Osteoblast (primary cell): ENCODE measurements at regions not wholly inside any gene's neighbourhood (a gene's known extent, or its start where the extent isn't known, plus 50 kb on each side); places are given as distances from the start of the nearest gene placed in this dataset.
"Not testable (repeated sequence)": the region's sequence is repeated elsewhere in the genome, so short reads cannot be mapped to it uniquely, and the experiment has no call there.

Source experiments
- DNase-seq: peaks from one replicate; pipeline ENCODE4 v3.0.0; 2011; ENCODE audit warnings: low spot score, mixed read lengths; ENCODE audit not compliant: insufficient read length; ENCODE audit errors: missing footprints
- H2AFZ ChIP-seq: 2 replicates; pipeline ENCODE4 v1.6.0; 2011; ENCODE audit warnings: mild to moderate bottlenecking, low read length
- H3K27ac ChIP-seq: 2 replicates; pipeline ENCODE4 v1.5.1; 2011; ENCODE audit warnings: mild to moderate bottlenecking, low read depth, low read length, moderate library complexity
- H3K27me3 ChIP-seq: 2 replicates; pipeline ENCODE4 v1.6.0; 2012; ENCODE audit warnings: mild to moderate bottlenecking, control low read depth, inconsistent platforms, low read length, moderate library complexity; ENCODE audit not compliant: insufficient read depth
- H3K36me3 ChIP-seq: 2 replicates; pipeline ENCODE4 v1.5.1; 2011; ENCODE audit warnings: mild to moderate bottlenecking, low read length, control low read depth, moderate library complexity; ENCODE audit not compliant: insufficient read depth
- H3K4me1 ChIP-seq: 2 replicates; pipeline ENCODE4 v1.5.1; 2011; ENCODE audit warnings: mild to moderate bottlenecking, low read length, control low read depth, moderate library complexity; ENCODE audit not compliant: insufficient read depth
- H3K4me2 ChIP-seq: 2 replicates; pipeline ENCODE4 v1.6.0; 2011; ENCODE audit warnings: mild to moderate bottlenecking, low read length; ENCODE audit not compliant: insufficient read depth
- H3K4me3 ChIP-seq: fragments of 200-600 bp; sonication (generic); 3 replicates; pipeline ENCODE4 v1.5.1; 2012; ENCODE audit warnings: mild to moderate bottlenecking, low read length, inconsistent platforms; ENCODE audit not compliant: insufficient read depth
- H3K79me2 ChIP-seq: 2 replicates; pipeline ENCODE4 v1.6.0; 2012; ENCODE audit warnings: mild to moderate bottlenecking, low read length, control low read depth, inconsistent platforms; ENCODE audit not compliant: insufficient read depth
- H3K9me3 ChIP-seq: 2 replicates; pipeline ENCODE4 v1.5.1; 2011; ENCODE audit warnings: low read depth, low read length, control low read depth
- H4K20me1 ChIP-seq: 2 replicates; pipeline ENCODE4 v1.6.0; 2012; ENCODE audit warnings: mild to moderate bottlenecking, low read length, control low read depth; ENCODE audit not compliant: insufficient read depth
- CTCF ChIP-seq: IDR thresholded peaks from 2 replicates; pipeline ENCODE4 v1.5.1; 2011; ENCODE audit warnings: mild to moderate bottlenecking, low read depth, low read length, moderate library complexity; ENCODE audit errors: extremely low read depth

- Histone ChIP-seq H3K4me2 (no peak overlapping the region), H3K27me3 (no peaks in the 10 kb centered on the region), H3K4me1 (no peaks in the 10 kb centered on the region), H4K20me1 (no peaks in the 10 kb centered on the region), H3K27ac (no peak overlapping the region), H3K9me3 (no peaks in the 10 kb centered on the region), H2AFZ (no peak overlapping the region), H3K79me2 (no peaks in the 10 kb centered on the region), H3K4me3 (no peak overlapping the region), H3K36me3 (no peaks in the 10 kb centered on the region)
- no peak for DNase-seq
- TF ChIP-seq CTCF = no peak
Observed at GRCh38 chr7:125195156-125195555, 265.5 kb upstream of the POT1 start.

- H3K27me3 ChIP-seq = no peaks in the 10 kb centered on the region
- H2AFZ ChIP-seq = no peak overlapping the region
- no peak overlapping the region for H3K4me2 ChIP-seq
- DNase-seq = no peak
- no peaks in the 10 kb centered on the region for H3K36me3 ChIP-seq
- H3K79me2 ChIP-seq = no peaks in the 10 kb centered on the region
- TF ChIP-seq CTCF = no peak
- no peaks in the 10 kb centered on the region for H4K20me1 ChIP-seq
- no peaks in the 10 kb centered on the region for H3K9me3 ChIP-seq
- H3K4me3 ChIP-seq = no peak overlapping the region
- no peak overlapping the region for H3K27ac ChIP-seq
- no peaks in the 10 kb centered on the region for H3K4me1 ChIP-seq
Observed at GRCh38 chr7:125193263-125193662, 263.6 kb upstream of the POT1 start.

- no peak overlapping the region for H3K27ac ChIP-seq
- H3K27me3 ChIP-seq = no peaks in the 10 kb centered on the region
- peaks cover 2% of the 10 kb centered on the region for H3K9me3 ChIP-seq
- no peak for DNase-seq
- no peaks in the 10 kb centered on the region for H3K79me2 ChIP-seq
- no peak overlapping the region for H3K4me3 ChIP-seq
- H3K36me3 ChIP-seq = no peaks in the 10 kb centered on the region
- H2AFZ ChIP-seq = no peak overlapping the region
- no peak overlapping the region for H3K4me2 ChIP-seq
- H4K20me1 ChIP-seq = no peaks in the 10 kb centered on the region
- TF ChIP-seq CTCF = no peak
- H3K4me1 ChIP-seq = no peaks in the 10 kb centered on the region
Observed at GRCh38 chr7:125184801-125185200, 255.2 kb upstream of the POT1 start.

- H3K36me3 ChIP-seq, H3K27me3 ChIP-seq, H3K79me2 ChIP-seq, H3K9me3 ChIP-seq, H2AFZ ChIP-seq, DNase-seq, H3K27ac ChIP-seq, H3K4me1 ChIP-seq, H3K4me2 ChIP-seq, H4K20me1 ChIP-seq, H3K4me3 ChIP-seq: not testable (repeated sequence)
Observed at GRCh38 chr7:125181569-125182267, 252.1 kb upstream of the POT1 start.
